GM19372 (cell line): ENCODE measurements at regions not wholly inside any gene's neighbourhood (a gene's known extent, or its start where the extent isn't known, plus 50 kb on each side); places are given as distances from the start of the nearest gene placed in this dataset.

Experiments used
- ATAC-seq: cut with Tn5 transposase; IDR thresholded peaks from one replicate; pipeline ENCODE4 v1.9.1; 2021; ENCODE audit warnings: mild to moderate bottlenecking, low read depth, moderate library complexity; ENCODE audit not compliant: unreplicated experiment

DNA sequence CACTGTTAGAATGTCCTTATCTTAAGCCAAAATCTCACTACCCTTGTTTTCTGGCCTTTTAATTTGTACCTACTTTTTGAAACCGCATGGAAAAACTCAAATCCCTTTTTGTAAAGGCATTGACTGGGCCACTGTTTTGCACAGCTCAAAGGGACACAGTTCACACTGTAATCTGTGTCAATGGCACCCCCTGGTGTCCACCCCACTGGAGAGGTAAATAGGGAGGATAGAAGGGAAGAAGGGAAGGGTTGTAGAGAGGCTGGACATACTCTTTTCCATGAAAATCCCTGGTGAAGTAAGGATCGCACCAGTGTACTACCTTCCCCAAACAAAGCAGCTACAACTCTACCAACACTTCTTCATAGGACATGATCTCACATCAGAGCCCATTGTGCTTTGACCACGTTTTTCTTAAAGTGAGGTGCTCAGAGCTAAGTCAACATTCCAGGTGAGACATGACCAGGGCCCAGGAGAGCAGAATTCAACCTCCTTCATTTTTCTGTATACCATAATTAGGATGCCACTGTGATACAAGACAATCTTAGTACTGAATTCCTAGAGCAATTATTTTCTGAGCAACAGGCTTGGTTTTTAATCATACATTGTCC is 92.4 kb upstream of the RMDN2 start:
- no peak for ATAC-seq

- ATAC-seq: no peak
Observed at GRCh38 chr2:37833423-37833822, 91.7 kb upstream of the RMDN2 start.

DNA sequence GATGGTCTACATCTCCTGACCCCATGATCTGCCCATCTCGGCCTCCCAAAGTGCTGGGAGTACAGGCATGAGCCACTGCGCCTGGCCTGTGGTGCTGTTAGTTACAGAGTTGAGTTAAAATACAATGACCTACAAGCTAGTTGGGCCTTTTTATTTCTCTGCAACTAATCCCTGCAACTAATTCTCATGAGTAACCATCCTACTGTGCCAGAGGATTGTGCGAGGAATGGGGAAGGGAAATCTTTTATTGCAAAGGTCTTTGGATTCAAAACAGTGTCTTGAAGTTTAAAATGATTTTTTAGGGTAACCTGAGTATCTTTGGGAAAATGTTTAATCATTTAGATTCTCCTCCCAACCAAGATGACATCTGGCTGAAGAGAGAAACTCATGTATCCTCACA is 88.8 kb upstream of the RMDN2 start:
- no peak for ATAC-seq

DNA sequence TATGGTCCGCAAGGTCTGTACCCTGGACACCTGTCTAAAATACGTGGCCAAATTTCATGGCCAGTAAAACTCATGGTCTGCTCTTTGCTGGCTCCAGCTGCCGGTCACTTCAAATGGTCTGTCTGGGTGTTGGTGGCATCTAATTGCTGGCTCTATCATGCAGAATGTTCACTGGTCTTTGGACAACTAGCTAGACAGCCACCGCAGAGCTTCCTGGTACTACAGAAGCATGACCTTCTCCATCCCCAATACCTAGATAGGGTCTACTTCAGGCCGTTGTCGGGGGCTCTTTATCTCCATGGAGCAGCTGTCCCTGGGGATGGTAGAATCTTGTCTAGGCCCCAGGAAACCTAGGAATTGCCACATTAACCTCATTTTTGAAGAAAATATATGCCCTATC is 88.4 kb upstream of the RMDN2 start:
- ATAC-seq: no peak

DNA sequence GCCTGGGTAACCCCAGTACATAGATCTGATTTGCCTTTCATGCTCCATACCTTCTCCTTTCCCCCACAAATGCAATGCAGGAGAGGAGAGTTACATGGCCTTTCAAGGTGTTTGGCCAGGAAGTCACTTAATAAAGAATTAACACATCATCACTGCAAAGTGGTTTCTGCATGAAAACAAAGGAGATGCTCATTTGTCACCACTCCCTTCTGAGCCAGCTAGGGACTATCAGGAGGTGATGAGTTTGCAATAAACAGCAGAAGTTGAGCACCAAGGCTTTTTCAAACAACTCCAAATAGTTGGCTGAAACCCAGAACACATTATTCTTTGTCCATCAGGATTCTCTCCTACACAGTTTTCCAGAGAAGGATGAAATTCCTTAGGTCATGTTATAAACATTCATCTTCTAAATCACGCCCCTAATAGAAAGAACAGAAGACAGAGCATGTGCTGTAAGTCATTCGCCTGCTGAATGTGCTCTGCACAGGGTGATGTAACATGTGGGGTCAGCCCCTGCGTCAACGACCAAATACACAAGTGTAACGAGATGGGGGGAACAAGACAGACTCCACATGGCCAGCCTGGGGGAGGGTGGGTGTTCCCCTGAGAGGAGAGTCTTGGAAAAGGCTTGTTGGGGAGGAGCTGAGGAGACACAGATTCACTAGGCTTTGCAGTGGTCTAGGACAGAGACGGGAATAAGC is 87.3 kb upstream of the RMDN2 start:
- no peak for ATAC-seq

GRCh38 chr2:37838541-37839167 is 86.4 kb upstream of the RMDN2 start:
- no peak for ATAC-seq

DNA sequence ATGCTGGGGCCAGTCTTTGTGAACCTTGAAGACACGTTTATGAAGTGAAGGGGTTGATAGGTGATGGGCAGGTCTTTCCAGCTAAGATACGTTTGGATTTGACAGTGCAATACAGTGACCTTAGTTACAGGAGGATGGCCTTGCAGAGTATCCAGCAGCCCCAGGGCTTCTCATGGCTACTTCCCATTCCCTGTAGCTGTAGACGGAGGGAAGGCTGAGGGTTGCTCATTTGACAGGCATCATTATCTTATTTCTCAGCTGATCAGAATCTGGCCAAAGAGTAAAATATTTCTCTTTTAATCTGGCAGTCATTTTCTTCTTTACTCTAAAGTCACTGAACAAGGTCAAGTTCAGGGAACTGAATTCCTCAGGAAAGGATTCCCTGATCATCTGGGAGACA is 85.1 kb upstream of the RMDN2 start:
- no peak for ATAC-seq

DNA sequence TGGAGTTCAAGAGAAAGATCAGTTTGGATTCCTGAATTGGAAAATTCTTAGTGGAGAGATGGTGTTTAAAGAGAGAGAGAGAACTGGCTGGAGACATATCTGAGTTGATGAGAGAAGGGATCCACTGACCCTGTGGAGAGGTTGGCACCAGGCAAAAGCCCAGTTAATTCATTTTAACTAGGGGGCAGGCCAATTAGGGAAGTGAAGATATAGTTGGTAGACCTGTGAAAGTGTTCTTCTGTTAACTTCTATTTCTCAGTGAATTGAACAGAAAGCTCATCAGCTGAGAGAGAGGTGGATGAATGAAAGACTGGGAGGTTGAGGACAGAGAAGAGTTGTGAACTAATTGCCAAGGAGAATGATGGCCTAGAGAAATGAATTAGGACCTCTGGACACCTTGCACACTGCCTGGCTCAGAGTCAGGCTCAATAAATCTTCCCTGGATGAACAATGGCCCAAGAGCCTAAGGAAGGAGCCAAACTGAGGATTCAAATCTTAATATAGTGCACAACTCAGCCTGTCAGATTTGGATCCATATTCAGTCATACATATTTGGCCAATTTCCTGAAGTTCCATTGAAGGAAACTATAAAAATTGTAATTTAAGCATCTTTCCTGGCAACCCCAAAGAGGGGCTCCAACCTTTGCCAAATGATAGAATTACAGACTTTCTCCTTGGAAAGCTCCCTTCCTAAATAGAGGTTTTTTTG is 82.2 kb upstream of the RMDN2 start:
- no peak for ATAC-seq

DNA sequence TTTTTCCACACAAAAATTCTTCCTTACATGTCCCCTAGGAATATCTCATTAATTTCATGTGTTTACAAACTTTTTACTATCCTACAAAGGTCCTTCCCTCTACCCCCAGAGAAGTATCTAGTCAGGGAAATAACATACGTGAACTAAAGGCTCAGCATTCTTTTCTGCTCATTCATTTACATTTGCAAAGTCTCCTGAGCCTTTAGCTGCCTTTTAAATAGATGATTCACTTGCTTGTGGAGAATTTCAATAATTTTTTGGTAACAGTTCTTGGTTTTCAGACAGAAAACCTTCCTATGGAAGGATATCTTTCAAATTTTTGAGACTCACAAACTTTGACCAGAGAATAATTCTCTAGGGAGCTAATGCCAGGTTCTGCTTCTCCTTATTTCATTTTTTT is 81.5 kb upstream of the RMDN2 start:
- ATAC-seq: no peak

- ATAC-seq: no peak
Observed at GRCh38 chr2:37846207-37846606, 78.9 kb upstream of the RMDN2 start.

DNA sequence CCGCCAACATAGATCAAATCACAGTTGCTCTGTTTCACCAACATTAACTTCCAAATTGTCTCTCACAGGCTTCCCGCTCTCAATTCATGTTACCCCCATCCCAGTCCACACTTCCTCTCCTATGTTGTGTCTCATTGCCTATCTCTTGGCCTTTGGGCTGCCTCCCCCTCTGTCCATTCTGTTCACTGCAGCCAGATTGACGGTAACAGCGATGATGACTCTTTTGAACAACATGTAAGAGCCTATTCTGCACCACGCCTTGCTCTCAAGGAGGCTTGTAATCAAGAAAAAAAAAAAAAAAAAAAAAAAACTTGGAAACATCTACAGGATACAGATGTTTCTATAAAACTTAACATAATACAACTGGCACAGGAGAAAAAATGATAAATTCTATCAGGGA is 77.3 kb upstream of the RMDN2 start:
- no peak for ATAC-seq

DNA sequence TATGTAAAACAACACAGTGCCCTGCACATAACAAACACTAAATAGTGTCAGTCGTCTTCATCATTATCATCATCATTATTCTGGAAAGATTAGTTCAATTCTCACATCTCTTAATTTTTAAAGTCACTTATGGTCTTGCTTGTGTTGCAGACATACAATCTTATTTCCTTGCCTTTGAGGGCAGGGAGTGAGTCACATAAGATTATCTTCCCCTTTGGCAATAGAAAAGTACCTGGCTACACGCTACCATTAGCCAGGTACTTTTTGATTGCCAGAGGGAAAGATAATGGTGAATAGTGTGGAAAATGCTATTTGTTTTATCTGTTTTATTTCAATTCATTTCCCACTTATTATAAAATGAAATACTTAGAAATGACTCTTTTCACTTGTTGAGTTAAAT is 76.6 kb upstream of the RMDN2 start:
- ATAC-seq: no peak

GRCh38 chr2:37849911-37850310 is 75.2 kb upstream of the RMDN2 start:
- ATAC-seq: no peak

DNA sequence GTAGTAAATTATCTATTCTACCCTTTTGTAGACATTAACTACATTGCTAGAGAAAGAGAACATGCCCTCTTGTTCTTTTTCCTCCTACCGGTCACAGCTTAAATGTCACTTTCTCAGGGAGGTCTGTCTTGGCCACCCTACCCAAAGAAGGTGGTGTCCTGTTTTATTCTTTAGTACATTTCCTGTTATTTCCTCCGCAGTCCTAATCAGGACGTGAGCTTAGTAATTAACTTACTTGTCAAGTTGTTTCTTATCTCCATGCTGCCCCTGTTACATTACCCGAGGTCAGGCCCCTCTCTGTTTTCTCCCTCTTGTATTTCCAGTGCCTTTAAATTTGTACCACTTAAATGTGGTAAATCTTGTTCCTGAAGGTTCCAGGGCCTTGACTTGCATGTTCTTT is 73.7 kb upstream of the RMDN2 start:
- peak; percentile 37 for ATAC-seq

DNA sequence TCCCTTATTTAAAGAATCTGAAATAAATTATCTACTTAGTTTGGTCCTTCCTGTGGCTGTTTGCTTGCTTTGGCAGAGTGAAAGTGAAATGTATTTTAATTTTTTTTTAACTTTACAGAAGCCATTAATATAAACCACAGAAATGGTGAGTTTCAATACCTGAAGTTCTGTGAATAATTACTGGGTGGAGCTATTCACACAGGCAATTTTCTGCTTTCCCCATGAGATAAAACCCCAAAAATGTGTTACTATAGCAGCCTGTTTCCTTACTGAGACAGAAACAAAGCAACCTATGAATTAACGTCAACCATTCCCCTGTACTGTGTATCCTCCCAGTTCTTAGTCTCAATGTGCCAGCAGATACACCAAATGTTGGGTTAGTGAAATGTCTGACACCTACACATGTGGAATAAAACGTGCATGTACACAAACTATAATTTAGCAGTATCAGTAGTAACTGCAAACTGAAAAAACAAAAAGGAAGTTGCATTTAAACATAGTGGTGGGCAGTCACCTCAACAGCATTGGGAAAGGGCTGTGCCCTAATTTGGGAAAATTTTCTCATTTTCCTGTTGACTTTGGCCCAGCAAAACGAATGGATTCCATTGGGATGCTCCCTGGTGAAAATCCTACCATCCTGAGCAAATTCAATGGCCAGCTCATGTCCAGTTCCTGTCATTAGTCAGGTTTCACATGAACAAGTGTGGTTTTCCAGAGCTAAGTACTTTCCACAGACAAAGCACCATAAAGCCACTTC is 73.1 kb upstream of the RMDN2 start:
- ATAC-seq: peak; percentile 74

GRCh38 chr2:37852585-37853014 is 72.5 kb upstream of the RMDN2 start:
- no peak for ATAC-seq

- ATAC-seq: no peak
Observed at GRCh38 chr2:37854676-37855282, 70.3 kb upstream of the RMDN2 start.

- ATAC-seq: no peak
Observed at GRCh38 chr2:37855283-37856041, 69.6 kb upstream of the RMDN2 start.

DNA sequence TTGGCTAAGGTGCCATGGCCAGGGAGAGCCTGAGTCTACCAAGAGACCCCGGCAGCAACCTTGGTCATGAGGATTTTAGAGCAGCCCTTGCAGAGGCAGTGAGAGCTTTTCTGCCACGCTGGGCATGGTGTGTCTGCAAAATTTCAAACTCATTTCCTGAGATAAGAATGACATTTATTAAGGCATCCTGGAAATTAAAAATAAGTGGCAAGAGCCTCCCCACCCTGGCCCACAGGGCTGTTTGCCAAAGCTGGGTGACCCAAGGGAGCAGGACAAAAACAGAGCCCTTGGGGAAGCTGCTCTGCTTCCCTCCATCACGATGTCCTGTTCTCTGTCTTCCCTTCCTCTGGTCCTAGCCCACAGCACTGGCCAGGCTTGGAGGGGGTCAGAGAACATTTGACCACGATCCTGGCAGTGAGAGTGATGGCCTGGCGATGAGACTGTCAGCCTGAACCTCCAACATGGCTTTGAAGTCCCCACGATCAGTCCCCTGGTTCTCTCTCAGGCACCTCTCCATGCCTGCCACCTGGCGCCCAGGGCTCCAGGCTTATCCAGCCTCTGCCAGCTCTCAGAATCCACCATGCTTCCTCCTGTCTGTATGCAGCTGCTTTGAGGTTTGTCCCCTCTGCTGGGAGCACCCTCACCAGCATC is 68.9 kb upstream of the RMDN2 start:
- ATAC-seq: no peak
